NCI-H1092 (cell line): ENCODE measurements at regions not wholly inside any gene's neighbourhood (a gene's known extent, or its start where the extent isn't known, plus 50 kb on each side); places are given as distances from the start of the nearest gene placed in this dataset.
"Not testable (repeated sequence)": the region's sequence is repeated elsewhere in the genome, so short reads cannot be mapped to it uniquely, and the experiment has no call there.

ENCODE experiments used
- DNase-seq: peaks from one replicate; lab custom pipeline; 2025; lab: John Stamatoyannopoulos, UW

GRCh38 chr20:12821249-12821648, 187.5 kb upstream of the SPTLC3 start:
- DNase-seq, result no peak

GRCh38 chr20:12823734-12824133, 185.0 kb upstream of the SPTLC3 start:
- DNase-seq, result no peak

DNA sequence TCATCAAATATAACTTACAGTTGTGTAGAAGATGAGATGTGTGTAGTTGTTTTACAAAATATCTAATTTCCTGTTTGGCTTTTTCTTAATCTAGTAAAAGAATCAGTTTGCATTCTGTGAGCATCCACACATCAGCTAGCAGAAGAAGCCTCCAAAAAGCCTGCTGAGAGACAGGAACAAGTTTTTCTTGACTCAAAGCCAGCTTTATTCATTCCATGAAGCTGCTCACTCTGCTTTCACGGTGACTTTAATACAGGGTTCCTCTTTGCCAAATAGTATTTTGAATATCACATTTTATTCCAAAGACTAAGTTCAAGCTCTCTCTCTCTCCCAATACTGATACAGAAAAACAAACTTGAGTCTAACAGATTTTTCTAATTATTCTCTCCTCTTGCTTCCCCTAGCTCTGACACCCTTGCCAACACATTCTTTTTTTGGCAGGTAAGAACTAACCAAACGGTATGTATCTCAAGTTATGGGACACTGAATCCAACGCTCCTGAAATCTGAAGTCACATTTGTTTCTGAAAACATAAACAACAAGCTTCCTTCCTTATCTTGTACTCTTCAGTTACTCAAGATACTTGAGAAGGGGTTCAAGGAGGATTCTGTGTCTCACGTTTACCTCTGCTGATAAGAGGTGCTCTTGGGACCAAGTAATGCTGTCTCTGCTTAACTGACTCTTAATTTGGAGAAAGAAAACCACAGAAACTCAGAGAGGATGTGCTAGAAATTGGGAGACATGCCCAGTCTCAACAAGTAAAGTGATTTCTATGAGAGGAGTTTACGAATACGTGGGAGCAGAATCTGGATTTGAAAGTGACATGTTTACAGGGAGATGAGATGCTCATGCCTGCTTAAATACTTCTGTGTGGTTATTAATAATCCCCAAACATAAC, 184.2 kb upstream of the SPTLC3 start:
- no peak for DNase-seq

GRCh38 chr20:12825226-12825595, 183.6 kb upstream of the SPTLC3 start:
- no peak for DNase-seq

DNA sequence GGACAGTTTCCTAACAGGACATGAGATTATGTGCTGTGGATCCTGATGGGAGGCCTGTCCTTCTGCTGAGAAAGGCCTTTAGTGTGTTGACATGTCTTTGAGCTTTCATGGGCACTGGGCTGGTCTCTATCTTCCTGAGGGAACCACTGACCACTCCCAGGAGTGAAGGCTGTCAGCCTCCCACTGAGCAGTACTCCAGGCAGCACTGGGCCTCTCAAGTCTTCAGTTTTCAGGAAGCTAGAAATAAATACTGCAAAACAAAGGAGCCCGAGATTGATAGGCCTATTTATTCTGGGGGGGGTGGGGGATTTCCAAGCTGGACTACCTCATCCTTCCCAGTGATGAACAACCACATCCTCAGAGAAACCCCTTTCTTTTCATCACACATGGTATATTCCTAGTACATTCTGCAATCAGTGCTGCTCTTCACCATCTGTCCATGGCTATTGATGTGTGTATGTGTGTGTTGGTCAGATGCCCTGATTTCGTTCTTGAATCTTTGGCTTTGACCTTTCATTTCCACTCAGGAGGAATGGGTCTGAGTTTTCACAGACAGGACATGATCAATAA, 180.9 kb upstream of the SPTLC3 start:
- DNase-seq, result no peak

- DNase-seq, result no peak
Observed at GRCh38 chr20:12829170-12829569, 179.6 kb upstream of the SPTLC3 start.

DNA sequence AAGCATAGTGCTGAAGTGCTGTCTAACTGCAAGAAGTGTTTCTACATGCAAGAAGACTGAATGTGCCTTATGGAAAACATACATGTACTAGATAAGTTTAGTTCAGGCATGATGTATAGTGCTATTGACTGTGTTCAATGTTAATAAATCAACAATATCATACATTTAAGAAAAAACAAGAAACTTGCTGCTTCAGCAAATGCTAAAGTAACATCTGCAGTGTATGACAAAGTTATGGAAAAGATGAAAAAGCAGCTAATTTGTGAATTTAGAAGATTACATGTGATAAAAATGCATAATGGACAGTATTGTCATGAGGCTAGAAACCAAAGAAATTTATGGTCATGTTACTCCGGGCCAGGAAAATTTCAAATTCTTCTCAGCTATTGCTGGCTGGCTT, 174.9 kb upstream of the SPTLC3 start:
- no peak for DNase-seq

- no peak for DNase-seq
Observed at GRCh38 chr20:12835999-12836398, 172.8 kb upstream of the SPTLC3 start.

GRCh38 chr20:12837646-12838045, 171.1 kb upstream of the SPTLC3 start:
- DNase-seq, result no peak

DNA sequence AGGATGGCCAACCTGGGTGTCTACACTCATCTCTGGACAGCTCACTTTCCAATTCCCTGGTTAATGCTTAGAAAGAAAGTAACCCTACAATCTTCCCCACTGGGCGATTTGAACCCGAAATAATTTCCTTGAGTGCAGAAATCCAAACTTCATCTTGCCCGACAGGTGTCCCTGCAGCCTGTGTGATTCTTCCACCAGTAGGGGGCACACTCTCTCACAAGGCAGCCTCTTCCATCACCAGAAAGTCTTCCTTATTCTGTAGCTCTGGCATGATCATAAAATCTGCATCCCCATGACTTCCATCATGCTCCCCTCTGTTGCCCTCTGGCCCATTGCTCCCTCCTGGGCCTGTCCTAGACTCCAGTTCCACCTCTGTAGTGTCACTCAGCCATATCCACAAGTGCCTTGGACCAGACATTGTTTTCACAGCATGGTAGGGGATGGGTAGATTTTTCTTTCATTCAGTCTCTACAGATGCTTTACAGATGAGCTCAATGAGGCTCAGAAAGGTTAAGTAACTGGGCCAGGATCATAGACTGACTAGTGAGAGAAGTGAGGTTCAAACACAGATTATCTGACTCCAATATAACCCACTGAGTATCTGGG, 170.4 kb upstream of the SPTLC3 start:
- no peak for DNase-seq

DNA sequence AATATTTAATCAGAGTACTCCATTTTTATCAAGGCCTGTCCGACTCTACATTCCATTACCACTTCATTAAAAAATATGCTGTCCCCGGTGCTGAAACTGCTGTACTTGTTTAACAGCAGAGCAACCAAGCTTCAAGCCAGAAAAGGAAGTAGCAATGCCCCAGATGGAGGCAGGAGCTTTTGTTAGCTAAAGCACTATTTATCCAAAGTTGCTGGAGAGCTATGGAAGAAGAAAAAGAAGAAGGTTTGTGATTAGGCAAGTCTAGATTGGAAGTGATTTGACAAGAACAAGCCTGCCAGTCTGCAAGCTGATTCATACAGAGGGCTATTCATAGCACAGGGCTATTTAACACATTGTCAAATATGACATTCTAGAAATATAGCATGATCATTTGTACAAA, 160.9 kb upstream of the SPTLC3 start:
- no peak for DNase-seq

- no peak for DNase-seq
Observed at GRCh38 chr20:12849225-12849910, 159.4 kb upstream of the SPTLC3 start.

DNA sequence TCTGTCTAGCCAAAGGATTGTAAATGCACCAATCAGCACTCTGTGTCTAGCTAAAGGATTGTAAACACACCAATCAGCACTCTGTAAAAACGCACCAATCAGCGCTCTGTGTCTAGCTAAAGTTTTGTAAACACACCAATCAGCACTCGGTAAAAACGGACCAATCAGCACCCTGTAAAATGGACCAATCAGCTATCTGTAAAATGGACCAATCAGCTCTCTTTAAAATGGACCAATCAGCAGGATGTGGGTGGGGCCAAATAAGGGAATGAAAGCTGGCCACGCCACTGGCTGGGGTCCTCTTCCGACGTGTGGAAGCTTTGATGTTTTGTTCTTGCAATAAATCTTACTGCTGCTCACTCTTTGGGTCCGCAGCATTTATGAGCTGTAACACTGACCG, 151.1 kb upstream of the SPTLC3 start:
- DNase-seq, result not testable (repeated sequence)

DNA sequence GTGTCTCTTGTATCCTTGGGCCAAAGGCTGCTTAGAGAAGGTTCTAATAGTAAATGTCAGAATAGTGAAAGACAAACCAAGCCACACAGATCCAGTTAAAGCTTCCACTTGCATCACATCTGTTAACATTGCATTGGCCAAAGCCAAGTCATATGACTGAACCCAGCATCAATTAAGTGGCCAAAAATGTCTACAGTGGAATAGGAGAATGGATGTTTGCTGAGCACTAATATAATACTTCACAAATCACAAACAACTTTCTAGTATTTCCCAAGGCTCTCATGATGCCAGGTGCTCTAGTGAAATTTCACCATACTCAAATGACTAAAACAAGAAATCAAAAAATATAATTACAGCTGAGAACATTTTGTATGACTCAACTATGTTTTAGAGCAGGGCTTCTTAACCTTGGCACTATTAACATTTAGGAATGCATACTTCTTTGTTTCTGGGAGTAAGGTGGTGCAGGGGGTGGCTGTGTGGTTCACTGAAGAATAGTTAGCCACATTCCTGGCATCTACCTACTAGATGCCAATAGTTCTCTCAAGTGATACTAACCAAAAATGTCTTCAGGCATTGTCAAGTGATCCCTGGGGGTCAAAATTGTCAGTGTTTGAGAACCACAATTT, 148.0 kb upstream of the SPTLC3 start:
- no peak for DNase-seq

- DNase-seq, result no peak
Observed at GRCh38 chr20:12869669-12870068, 139.1 kb upstream of the SPTLC3 start.

DNA sequence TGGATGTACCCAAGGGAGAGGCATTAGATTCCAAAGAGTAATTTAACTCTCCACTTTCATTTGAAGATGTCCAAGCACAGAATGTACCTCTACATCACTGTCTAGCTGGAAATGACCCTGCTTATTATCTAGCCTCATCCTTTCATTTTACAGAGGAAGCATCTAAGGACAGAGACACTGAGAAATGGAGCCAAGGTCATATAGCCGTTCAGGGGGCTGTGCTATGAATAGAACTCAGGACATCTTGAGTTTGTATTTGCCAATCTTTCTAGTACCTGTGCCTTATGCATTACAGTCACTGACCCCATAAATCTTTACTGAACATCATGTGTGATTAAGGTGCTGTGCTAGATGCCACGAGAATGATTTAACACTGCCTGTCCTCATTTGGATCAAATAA, 138.2 kb upstream of the SPTLC3 start:
- no peak for DNase-seq

- no peak for DNase-seq
Observed at GRCh38 chr20:12874933-12875332, 133.8 kb upstream of the SPTLC3 start.

GRCh38 chr20:12875510-12875909, 133.3 kb upstream of the SPTLC3 start:
- DNase-seq, result no peak

- DNase-seq, result no peak
Observed at GRCh38 chr20:12882832-12883506, 125.8 kb upstream of the SPTLC3 start.

GRCh38 chr20:12883507-12883885, 125.3 kb upstream of the SPTLC3 start:
- no peak for DNase-seq

DNA sequence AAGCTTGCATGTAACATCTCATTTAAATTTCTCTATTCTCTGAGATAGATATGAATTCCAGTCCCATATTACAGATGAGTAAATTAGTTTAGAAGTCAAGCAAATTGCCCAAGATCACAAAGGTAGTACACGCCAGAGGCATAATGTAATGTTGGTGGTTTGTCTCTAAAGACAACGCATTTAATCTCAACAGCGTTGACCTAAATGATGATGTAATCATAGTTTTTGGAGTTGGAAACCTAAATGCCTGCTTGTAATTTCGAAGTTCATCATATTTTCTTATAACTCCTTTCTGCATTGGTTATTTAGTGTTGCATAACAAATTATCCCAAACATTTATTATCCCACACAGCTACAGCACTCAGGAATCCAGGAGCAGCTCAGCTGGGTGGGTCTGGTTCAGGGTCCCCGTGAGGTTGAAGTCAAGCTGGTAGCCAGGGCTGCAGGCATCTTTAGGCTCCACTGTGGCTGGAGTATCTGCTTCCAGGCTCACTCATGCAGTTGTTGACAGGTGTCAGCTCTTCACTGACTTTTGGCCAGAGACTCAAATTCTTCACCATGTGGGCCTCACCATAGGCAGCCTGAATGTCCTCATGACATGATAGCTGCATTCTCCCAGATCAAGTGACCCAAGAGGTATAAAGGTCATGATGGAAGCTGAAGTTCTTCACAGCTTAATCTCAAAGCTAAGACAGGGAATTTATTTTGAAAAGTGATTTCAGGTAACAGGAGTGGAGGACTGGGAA, 122.0 kb upstream of the SPTLC3 start:
- no peak for DNase-seq
